Umbilical cord (tissue), 1 donor: ENCODE measurements at regions not wholly inside any gene's neighbourhood (a gene's known extent, or its start where the extent isn't known, plus 50 kb on each side); places are given as distances from the start of the nearest gene placed in this dataset.
A peak's percentile ranks its signal among the peaks of the same experiment; 100 is the strongest.

Experiments
- DNase-seq: peaks from one replicate; pipeline ENCODE4 v3.0.0-alpha.2; 2015; ENCODE audit warnings: low spot score

- DNase-seq = peak; percentile 42
These were observed 348.4 kb upstream of the SLC30A5 start for GRCh38 chr5:68745448-68745847.

- no peak for DNase-seq
These were observed 347.6 kb upstream of the SLC30A5 start for GRCh38 chr5:68746220-68746619.

GRCh38 chr5:68746643-68747420, 347.0 kb upstream of the SLC30A5 start:
- peak; percentile 13 for DNase-seq

- no peak for DNase-seq
These were observed 346.3 kb upstream of the SLC30A5 start for GRCh38 chr5:68747521-68747920.

GRCh38 chr5:68748101-68748500, 345.7 kb upstream of the SLC30A5 start:
- no peak for DNase-seq

GRCh38 chr5:68749077-68749476, 344.7 kb upstream of the SLC30A5 start:
- peak; percentile 67 for DNase-seq

- no peak for DNase-seq
These were observed 344.2 kb upstream of the SLC30A5 start for GRCh38 chr5:68749631-68750030.

- no peak for DNase-seq
These were observed 342.2 kb upstream of the SLC30A5 start for GRCh38 chr5:68751661-68752060.

GRCh38 chr5:68754536-68754935, 339.3 kb upstream of the SLC30A5 start:
- no peak for DNase-seq

- no peak for DNase-seq
These were observed 338.5 kb upstream of the SLC30A5 start for GRCh38 chr5:68755293-68755692.

GRCh38 chr5:68757006-68757405, 336.8 kb upstream of the SLC30A5 start:
- no peak for DNase-seq

- no peak for DNase-seq
These were observed 336.1 kb upstream of the SLC30A5 start for GRCh38 chr5:68757626-68758212.

- DNase-seq = no peak
These were observed 334.2 kb upstream of the SLC30A5 start for GRCh38 chr5:68759593-68759992.

GRCh38 chr5:68762201-68762600, 331.6 kb upstream of the SLC30A5 start:
- DNase-seq = no peak

- DNase-seq = no peak
These were observed 326.8 kb upstream of the SLC30A5 start for GRCh38 chr5:68766952-68767464.

- DNase-seq = peak; percentile 77
These were observed 323.3 kb upstream of the SLC30A5 start for GRCh38 chr5:68770551-68770950.

GRCh38 chr5:68771221-68771620, 322.6 kb upstream of the SLC30A5 start:
- DNase-seq = no peak

GRCh38 chr5:68771732-68772131, 322.1 kb upstream of the SLC30A5 start:
- DNase-seq = peak; percentile 57

GRCh38 chr5:68776381-68776780, 317.4 kb upstream of the SLC30A5 start:
- DNase-seq = no peak

- no peak for DNase-seq
These were observed 316.7 kb upstream of the SLC30A5 start for GRCh38 chr5:68777135-68777534.

GRCh38 chr5:68778484-68778883, 315.3 kb upstream of the SLC30A5 start:
- DNase-seq = no peak

- no peak for DNase-seq
These were observed 313.4 kb upstream of the SLC30A5 start for GRCh38 chr5:68780299-68780955.

- DNase-seq = no peak
These were observed 300.7 kb upstream of the SLC30A5 start for GRCh38 chr5:68793074-68793473.
